SK-N-SH (cell line): ENCODE measurements at regions not wholly inside any gene's neighbourhood (a gene's known extent, or its start where the extent isn't known, plus 50 kb on each side); places are given as distances from the start of the nearest gene placed in this dataset.

ENCODE experiments used
- CTCF ChIA-PET: fragments of 300-600, 350-600 bp; formaldehyde crosslinking; extraction: SDS; loops from one replicate; lab custom pipeline; 2021; lab: Yijun Ruan, JAX
- POLR2A ChIA-PET: fragments of 350-600 bp; sonication (Branson Sonifier 250); formaldehyde crosslinking; extraction: SDS; loops from one replicate; lab custom pipeline; 2020; ENCODE audit warnings: antibody characterized with exemption, inconsistent platforms; lab: Yijun Ruan, JAX
- DNase-seq: peaks from one replicate; pipeline ENCODE4 v3.0.0; 2012
- H2AFZ ChIP-seq: fragments of 200-600 bp; sonication (generic); 2 replicates; pipeline ENCODE4 v1.8.1; 2016; ENCODE audit warnings: antibody characterized with exemption, mild to moderate bottlenecking, low read depth
- H3F3A ChIP-seq: fragments of 200-600 bp; sonication (generic); replicated peaks from 2 replicates; pipeline ENCODE3; 2016; ENCODE audit warnings: antibody characterized with exemption, mild to moderate bottlenecking; ENCODE audit not compliant: insufficient read depth
- H3K27ac ChIP-seq, 2 experiments: fragments of 200-500 bp in 1 of 2; fragments of 200-600 bp in 1 of 2; sonication (Bioruptor generic) in 1 of 2; sonication (generic), shearing (Covaris generic) in 1 of 2; 2 replicates each; pipeline versions ENCODE4 v1.5.1 to v1.6.1; 2014 to 2016; ENCODE audit warnings: low read depth in 2 of 2, inconsistent platforms in 1 of 2, low read length in 1 of 2, mild to moderate bottlenecking in 1 of 2, mixed read lengths in 1 of 2
- H3K27me3 ChIP-seq: fragments of 200-600 bp; sonication (generic), shearing (Covaris generic); 2 replicates; pipeline ENCODE4 v1.6.1; 2016; ENCODE audit warnings: mixed run types; ENCODE audit not compliant: insufficient read depth
- H3K36me3 ChIP-seq, 2 experiments: fragments of 200-500 bp in 1 of 2; fragments of 200-600 bp in 1 of 2; sonication (Bioruptor generic) in 1 of 2; sonication (generic) in 1 of 2; replicated peaks in 1 of 2; 2 replicates each; pipeline versions ENCODE3 to v1.5.1; 2014 to 2016; ENCODE audit warnings: low read length in 1 of 2, mild to moderate bottlenecking in 1 of 2; ENCODE audit not compliant: insufficient read depth in 2 of 2, control insufficient read depth in 1 of 2
- H3K4me1 ChIP-seq, 2 experiments: fragments of 200-500 bp in 1 of 2; fragments of 200-600 bp in 1 of 2; sonication (Bioruptor generic) in 1 of 2; sonication (generic), shearing (Covaris generic) in 1 of 2; 2 replicates each; pipeline versions ENCODE4 v1.5.1 to v1.6.1; 2014 to 2016; ENCODE audit warnings: low read depth in 1 of 2, low read length in 1 of 2, mixed run types in 1 of 2; ENCODE audit not compliant: insufficient read depth in 2 of 2, control insufficient read depth in 1 of 2
- H3K4me2 ChIP-seq: fragments of 200-600 bp; sonication (generic), shearing (Covaris generic); 2 replicates; pipeline ENCODE4 v1.6.1; 2017; ENCODE audit warnings: mixed run types
- H3K4me3 ChIP-seq, 2 experiments: fragments of 200-500 bp in 1 of 2; fragments of 200-600 bp in 1 of 2; sonication (Bioruptor generic) in 1 of 2; sonication (generic), shearing (Covaris generic) in 1 of 2; 2 replicates each; pipeline versions ENCODE4 v1.5.1 to v1.8.1; 2014 to 2016; ENCODE audit warnings: low read depth in 2 of 2, inconsistent platforms in 1 of 2, low read length in 1 of 2, mild to moderate bottlenecking in 1 of 2, mixed read lengths in 1 of 2, moderate library complexity in 1 of 2
- H3K79me2 ChIP-seq: fragments of 200-600 bp; sonication (generic); 2 replicates; pipeline ENCODE4 v1.8.1; 2017; ENCODE audit warnings: mild to moderate bottlenecking; ENCODE audit not compliant: insufficient read depth
- H3K9ac ChIP-seq: fragments of 200-600 bp; sonication (generic); 2 replicates; pipeline ENCODE4 v1.6.1; 2017; ENCODE audit warnings: mixed run types
- H3K9me2 ChIP-seq: fragments of 200-600 bp; sonication (generic); 2 replicates; pipeline ENCODE4 v1.6.1; 2017; ENCODE audit warnings: mixed run types
- H3K9me3 ChIP-seq: fragments of 200-600 bp; sonication (generic); 2 replicates; pipeline ENCODE4 v1.6.1; 2017; ENCODE audit warnings: mixed run types, mild to moderate bottlenecking, moderate library complexity
- H4K20me1 ChIP-seq: fragments of 200-600 bp; sonication (generic); 2 replicates; pipeline ENCODE4 v1.6.1; 2017; ENCODE audit warnings: mild to moderate bottlenecking, mixed run types; ENCODE audit not compliant: insufficient read depth
- CHD2 ChIP-seq: fragments of 150-350 bp; IDR thresholded peaks from 2 replicates; pipeline ENCODE4 v1.6.1; 2018; ENCODE audit warnings: low read length; ENCODE audit not compliant: partially characterized antibody
- EP300 ChIP-seq, 2 experiments: IDR thresholded peaks; 2 replicates each; pipeline versions ENCODE4 v1.4.0 to v1.6.1; 2012; ENCODE audit warnings: borderline replicate concordance in 1 of 2, low read depth in 1 of 2, low read length in 1 of 2
- EZH2phosphoT487 ChIP-seq: fragments of 200-600 bp; sonication (generic); IDR thresholded peaks from 2 replicates; pipeline ENCODE4 v1.6.1; 2017; ENCODE audit warnings: low read depth, mixed run types, mild to moderate bottlenecking, antibody characterized with exemption, moderate library complexity, borderline replicate concordance
- FOSL2 ChIP-seq: IDR thresholded peaks from 2 replicates; pipeline ENCODE4 v1.4.0; 2012; ENCODE audit warnings: low read depth, mild to moderate bottlenecking, moderate library complexity, borderline replicate concordance
- GABPA ChIP-seq: IDR thresholded peaks from 2 replicates; pipeline ENCODE4 v1.4.0; 2012; ENCODE audit warnings: low read depth, mild to moderate bottlenecking
- MEF2A ChIP-seq: IDR thresholded peaks from 2 replicates; pipeline ENCODE4 v1.4.0; 2012; ENCODE audit warnings: low read depth, borderline replicate concordance
- POLR2AphosphoS5 ChIP-seq: IDR thresholded peaks from 2 replicates; pipeline ENCODE4 v1.6.1; 2012; ENCODE audit warnings: low read depth, low read length
- RCOR1 ChIP-seq: fragments of 150-350 bp; IDR thresholded peaks from 2 replicates; pipeline ENCODE4 v1.6.1; 2017; ENCODE audit warnings: antibody characterized with exemption, low read length
- SMC3 ChIP-seq: IDR thresholded peaks from 2 replicates; pipeline ENCODE4 v1.6.1; 2012; ENCODE audit warnings: low read depth, low read length, improper control_type of control experiment
- TEAD4 ChIP-seq: IDR thresholded peaks from 2 replicates; pipeline ENCODE4 v1.4.0; 2012; ENCODE audit warnings: mild to moderate bottlenecking, borderline replicate concordance; ENCODE audit not compliant: insufficient read depth
- TF ChIP-seq, protein P1 (sequence below): IDR thresholded peaks from 2 replicates; pipeline ENCODE4; 2012
- TF ChIP-seq, protein P2 (sequence below): fragments of 150-350 bp; IDR thresholded peaks from 2 replicates; pipeline ENCODE4 v1.6.1; 2017; ENCODE audit warnings: antibody characterized with exemption, low read length, low read depth, borderline replicate concordance
- TF ChIP-seq, protein P3 (sequence below): fragments of 200-600 bp; sonication (generic); IDR thresholded peaks from 2 replicates; pipeline ENCODE4 v1.6.1; 2017; ENCODE audit warnings: antibody characterized with exemption, mild to moderate bottlenecking, moderate library complexity
- TF ChIP-seq, protein P4 (sequence below): IDR thresholded peaks from 2 replicates; pipeline ENCODE4 v1.6.1; 2012; ENCODE audit warnings: mild to moderate bottlenecking, low read depth, low read length, moderate library complexity

DNA sequence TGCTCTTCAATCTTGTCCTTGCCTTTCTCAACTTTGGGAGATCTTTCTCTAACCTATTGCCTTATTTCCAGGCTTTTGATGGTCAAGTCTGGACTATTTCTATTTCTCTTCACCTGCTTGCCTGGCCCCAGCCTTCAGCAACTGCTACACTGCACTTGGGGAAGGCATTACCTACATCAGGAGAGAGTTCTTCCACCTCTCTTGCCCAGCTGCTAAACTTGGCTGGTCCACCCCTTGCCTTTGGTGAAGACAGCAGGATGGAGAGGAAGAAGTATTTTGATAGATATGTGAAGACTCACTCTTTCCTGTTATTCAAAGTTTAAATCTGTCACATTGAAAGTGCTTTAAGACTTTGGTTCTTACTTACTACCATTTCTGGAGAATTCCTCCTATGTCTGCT, 574.8 kb downstream of the ZPLD1 start:
- ChIA-PET POLR2A (no interaction called here), CTCF (interaction anchor here (0.9 kb wide), 1 partner anchor 19 kb away, joined by 3 read pairs; no protein-coding TSS in a partner anchor)
- Histone ChIP-seq H3K27ac (no peak overlapping the region), H3K9me2 (no peaks in the 10 kb centered on the region), H3K4me3 (no peak overlapping the region), H3K9ac (no peak overlapping the region), H3K79me2 (no peaks in the 10 kb centered on the region), H3K9me3 (no peaks in the 10 kb centered on the region), H2AFZ (no peak overlapping the region), H3F3A (no peaks in the 10 kb centered on the region), H3K4me1 (no peaks in the 10 kb centered on the region), H4K20me1 (no peaks in the 10 kb centered on the region), H3K4me2 (no peak overlapping the region), H3K27me3 (no peaks in the 10 kb centered on the region), H3K36me3 (no peaks in the 10 kb centered on the region)
- TF ChIP-seq FOSL2 (no peak), EP300 (IDR thresholded peaks at IDR 0.05; ENCODE audit: borderline replicate concordance in 1 of 2, low read depth in 1 of 2, low read length in 1 of 2) (no peak), SMC3 (no peak), CHD2 (no peak), GABPA (no peak), TEAD4 (no peak), EZH2phosphoT487 (no peak), MEF2A (no peak), POLR2AphosphoS5 (no peak), RCOR1 (no peak)
- TF ChIP-seq, protein P1, sequence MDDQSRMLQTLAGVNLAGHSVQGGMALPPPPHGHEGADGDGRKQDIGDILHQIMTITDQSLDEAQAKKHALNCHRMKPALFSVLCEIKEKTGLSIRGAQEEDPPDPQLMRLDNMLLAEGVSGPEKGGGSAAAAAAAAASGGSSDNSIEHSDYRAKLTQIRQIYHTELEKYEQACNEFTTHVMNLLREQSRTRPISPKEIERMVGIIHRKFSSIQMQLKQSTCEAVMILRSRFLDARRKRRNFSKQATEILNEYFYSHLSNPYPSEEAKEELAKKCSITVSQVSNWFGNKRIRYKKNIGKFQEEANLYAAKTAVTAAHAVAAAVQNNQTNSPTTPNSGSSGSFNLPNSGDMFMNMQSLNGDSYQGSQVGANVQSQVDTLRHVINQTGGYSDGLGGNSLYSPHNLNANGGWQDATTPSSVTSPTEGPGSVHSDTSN, result no peak
- TF ChIP-seq, protein P2, sequence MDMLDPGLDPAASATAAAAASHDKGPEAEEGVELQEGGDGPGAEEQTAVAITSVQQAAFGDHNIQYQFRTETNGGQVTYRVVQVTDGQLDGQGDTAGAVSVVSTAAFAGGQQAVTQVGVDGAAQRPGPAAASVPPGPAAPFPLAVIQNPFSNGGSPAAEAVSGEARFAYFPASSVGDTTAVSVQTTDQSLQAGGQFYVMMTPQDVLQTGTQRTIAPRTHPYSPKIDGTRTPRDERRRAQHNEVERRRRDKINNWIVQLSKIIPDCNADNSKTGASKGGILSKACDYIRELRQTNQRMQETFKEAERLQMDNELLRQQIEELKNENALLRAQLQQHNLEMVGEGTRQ, result no peak
- TF ChIP-seq, protein P3, sequence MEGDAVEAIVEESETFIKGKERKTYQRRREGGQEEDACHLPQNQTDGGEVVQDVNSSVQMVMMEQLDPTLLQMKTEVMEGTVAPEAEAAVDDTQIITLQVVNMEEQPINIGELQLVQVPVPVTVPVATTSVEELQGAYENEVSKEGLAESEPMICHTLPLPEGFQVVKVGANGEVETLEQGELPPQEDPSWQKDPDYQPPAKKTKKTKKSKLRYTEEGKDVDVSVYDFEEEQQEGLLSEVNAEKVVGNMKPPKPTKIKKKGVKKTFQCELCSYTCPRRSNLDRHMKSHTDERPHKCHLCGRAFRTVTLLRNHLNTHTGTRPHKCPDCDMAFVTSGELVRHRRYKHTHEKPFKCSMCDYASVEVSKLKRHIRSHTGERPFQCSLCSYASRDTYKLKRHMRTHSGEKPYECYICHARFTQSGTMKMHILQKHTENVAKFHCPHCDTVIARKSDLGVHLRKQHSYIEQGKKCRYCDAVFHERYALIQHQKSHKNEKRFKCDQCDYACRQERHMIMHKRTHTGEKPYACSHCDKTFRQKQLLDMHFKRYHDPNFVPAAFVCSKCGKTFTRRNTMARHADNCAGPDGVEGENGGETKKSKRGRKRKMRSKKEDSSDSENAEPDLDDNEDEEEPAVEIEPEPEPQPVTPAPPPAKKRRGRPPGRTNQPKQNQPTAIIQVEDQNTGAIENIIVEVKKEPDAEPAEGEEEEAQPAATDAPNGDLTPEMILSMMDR, result no peak
- TF ChIP-seq, protein P4, sequence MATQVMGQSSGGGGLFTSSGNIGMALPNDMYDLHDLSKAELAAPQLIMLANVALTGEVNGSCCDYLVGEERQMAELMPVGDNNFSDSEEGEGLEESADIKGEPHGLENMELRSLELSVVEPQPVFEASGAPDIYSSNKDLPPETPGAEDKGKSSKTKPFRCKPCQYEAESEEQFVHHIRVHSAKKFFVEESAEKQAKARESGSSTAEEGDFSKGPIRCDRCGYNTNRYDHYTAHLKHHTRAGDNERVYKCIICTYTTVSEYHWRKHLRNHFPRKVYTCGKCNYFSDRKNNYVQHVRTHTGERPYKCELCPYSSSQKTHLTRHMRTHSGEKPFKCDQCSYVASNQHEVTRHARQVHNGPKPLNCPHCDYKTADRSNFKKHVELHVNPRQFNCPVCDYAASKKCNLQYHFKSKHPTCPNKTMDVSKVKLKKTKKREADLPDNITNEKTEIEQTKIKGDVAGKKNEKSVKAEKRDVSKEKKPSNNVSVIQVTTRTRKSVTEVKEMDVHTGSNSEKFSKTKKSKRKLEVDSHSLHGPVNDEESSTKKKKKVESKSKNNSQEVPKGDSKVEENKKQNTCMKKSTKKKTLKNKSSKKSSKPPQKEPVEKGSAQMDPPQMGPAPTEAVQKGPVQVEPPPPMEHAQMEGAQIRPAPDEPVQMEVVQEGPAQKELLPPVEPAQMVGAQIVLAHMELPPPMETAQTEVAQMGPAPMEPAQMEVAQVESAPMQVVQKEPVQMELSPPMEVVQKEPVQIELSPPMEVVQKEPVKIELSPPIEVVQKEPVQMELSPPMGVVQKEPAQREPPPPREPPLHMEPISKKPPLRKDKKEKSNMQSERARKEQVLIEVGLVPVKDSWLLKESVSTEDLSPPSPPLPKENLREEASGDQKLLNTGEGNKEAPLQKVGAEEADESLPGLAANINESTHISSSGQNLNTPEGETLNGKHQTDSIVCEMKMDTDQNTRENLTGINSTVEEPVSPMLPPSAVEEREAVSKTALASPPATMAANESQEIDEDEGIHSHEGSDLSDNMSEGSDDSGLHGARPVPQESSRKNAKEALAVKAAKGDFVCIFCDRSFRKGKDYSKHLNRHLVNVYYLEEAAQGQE, result no peak
- DNase-seq, result no peak
